Activated naive CD8-positive, alpha-beta T cell treated with anti-CD3 and anti-CD28 coated beads, Interleukin-2, amount 10 ng/mL, durations not matched to agents 7 days and 5 days (primary cell): ENCODE measurements at regions not wholly inside any gene's neighbourhood (a gene's known extent, or its start where the extent isn't known, plus 50 kb on each side); places are given as distances from the start of the nearest gene placed in this dataset.

Experiments
- ATAC-seq: fragments of 150-1000 bp; cut with Tn5 transposase; one replicate; pipeline ENCODE4 v1.10.0; 2021; ENCODE audit warnings: low read depth, moderate library complexity
- POLR2A ChIA-PET: fragments of 350-600 bp; sonication (Branson Sonifier 250); formaldehyde crosslinking; loops from one replicate; lab custom pipeline; 2021; ENCODE audit warnings: antibody characterized with exemption; lab: Charles Lee
- DNase-seq: peaks from one replicate; pipeline ENCODE4 v3.0.0; 2021
- H3K27ac Mint-ChIP-seq: one replicate; pipeline ENCODE4 v1.8.0; 2022; ENCODE audit warnings: mild to moderate bottlenecking, mixed read lengths
- H3K27me3 Mint-ChIP-seq: one replicate; pipeline ENCODE4 v1.8.0; 2022; ENCODE audit warnings: mild to moderate bottlenecking, moderate library complexity, mixed read lengths
- H3K36me3 Mint-ChIP-seq: one replicate; pipeline ENCODE4 v1.8.0; 2021; ENCODE audit warnings: mild to moderate bottlenecking, mixed read lengths
- H3K4me1 Mint-ChIP-seq: one replicate; pipeline ENCODE4 v1.8.0; 2021; ENCODE audit warnings: mixed read lengths
- H3K4me3 Mint-ChIP-seq: one replicate; pipeline ENCODE4 v1.8.0; 2022; ENCODE audit warnings: mild to moderate bottlenecking, moderate library complexity, mixed read lengths
- H3K9me3 Mint-ChIP-seq: one replicate; pipeline ENCODE4 v1.8.0; 2021; ENCODE audit warnings: mixed read lengths

DNA sequence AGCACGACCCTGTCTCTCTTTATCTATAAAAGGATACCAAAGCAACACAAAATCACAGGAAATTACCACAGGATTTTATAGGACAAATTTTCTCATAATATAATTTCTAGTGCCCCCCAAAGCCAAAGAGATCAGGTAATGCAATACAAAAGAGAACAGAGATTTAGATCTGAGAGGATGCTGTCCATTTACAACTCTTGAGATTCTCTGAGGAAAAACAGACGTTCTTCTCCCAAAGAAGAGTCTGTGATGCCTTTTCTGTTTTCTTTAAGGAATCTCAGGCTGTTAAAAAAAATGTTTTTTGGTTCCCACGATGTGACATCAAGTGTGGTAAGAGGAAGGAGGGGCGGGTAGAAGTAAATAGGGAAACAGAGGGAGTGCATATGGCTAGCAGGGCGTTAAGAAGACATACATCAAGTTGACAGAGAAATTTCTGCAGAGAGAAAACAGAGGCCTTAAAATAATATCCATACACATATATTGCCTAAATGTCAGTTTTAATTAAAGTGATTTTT lies 274.7 kb downstream of the YTHDC2 start:
- H3K27ac Mint-ChIP-seq: no peak overlapping the region
- no peaks in the 10 kb centered on the region for H3K4me1 Mint-ChIP-seq
- H3K36me3 Mint-ChIP-seq: no peaks in the 10 kb centered on the region
- peaks cover 1% of the 10 kb centered on the region for H3K27me3 Mint-ChIP-seq
- POLR2A ChIA-PET: no interaction called here
- ATAC-seq: no peak
- no peak overlapping the region for H3K4me3 Mint-ChIP-seq
- no peak for DNase-seq
- H3K9me3 Mint-ChIP-seq: peaks cover 2% of the 10 kb centered on the region

DNA sequence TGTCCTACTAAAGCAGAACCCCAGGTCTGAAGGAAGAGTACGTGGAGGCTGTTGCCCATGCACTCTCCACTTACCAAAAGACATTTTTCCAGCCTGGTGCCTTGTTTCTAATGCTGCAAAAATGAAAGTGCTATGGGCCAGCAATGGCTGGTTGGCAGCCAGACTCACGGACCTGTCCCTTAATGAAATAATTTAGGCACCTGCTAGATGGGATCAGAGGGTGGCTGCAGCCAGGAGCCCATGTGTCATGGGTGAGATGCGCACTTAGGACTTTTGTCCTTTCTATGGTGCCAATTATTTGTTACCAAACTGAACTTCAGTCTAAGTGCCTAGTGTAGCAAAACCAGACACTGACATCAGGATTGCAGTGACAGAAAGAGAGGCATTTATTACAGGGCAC lies 276.3 kb downstream of the YTHDC2 start:
- Mint-ChIP-seq H3K4me3 (no peak overlapping the region), H3K27ac (no peak overlapping the region), H3K27me3 (peaks cover 1% of the 10 kb centered on the region), H3K9me3 (peaks cover 2% of the 10 kb centered on the region), H3K36me3 (no peaks in the 10 kb centered on the region), H3K4me1 (no peaks in the 10 kb centered on the region)
- DNase-seq (no peak), ATAC-seq (no peak)
- POLR2A ChIA-PET: no interaction called here

DNA sequence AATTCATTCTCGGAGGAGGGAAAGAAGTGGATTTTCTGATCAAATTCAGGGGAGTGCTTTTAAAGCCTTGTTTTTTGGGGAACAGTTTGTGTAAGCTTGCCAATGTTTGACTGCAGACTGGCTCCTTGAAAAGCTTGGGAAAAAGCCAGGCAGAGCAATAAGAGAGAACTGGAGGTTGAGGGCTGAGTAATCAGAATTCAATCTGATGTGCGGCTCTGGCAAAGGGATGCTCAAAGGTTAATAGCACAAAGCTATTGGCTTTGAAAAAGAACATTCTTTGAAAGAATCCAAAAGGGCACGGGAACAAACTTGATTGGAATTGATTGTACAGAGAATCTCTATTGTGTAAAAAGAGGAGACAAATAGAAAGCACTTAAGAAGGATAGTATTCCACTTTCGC lies 279.3 kb downstream of the YTHDC2 start:
- no peaks in the 10 kb centered on the region for H3K36me3 Mint-ChIP-seq
- ATAC-seq: no peak
- no peak for DNase-seq
- H3K9me3 Mint-ChIP-seq: peaks cover 2% of the 10 kb centered on the region
- H3K27ac Mint-ChIP-seq: no peak overlapping the region
- POLR2A ChIA-PET: no interaction called here
- no peak overlapping the region for H3K4me3 Mint-ChIP-seq
- H3K27me3 Mint-ChIP-seq: peaks cover 1% of the 10 kb centered on the region
- no peaks in the 10 kb centered on the region for H3K4me1 Mint-ChIP-seq

DNA sequence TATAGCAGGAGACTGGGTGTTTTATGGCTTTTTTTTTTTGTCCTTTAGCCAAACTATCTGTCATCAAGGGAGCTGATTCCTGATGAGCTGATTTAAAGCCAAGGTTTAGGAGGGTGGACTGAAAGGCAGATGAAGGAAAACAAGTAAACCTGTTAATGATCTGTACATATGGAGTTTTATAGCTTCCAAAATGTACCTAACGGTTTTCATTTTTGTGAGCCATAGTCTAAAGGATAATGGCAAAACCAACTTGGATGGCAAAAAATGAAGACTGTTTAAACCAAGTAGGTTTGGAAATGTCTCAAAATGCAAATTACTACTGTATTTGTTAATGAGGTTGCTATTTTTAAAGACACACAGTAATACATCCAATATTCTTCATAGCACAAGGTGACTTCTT lies 281.5 kb downstream of the YTHDC2 start:
- Mint-ChIP-seq H3K4me1 (no peaks in the 10 kb centered on the region), H3K27ac (no peak overlapping the region), H3K27me3 (peaks cover 1% of the 10 kb centered on the region), H3K36me3 (no peaks in the 10 kb centered on the region), H3K4me3 (no peak overlapping the region), H3K9me3 (peaks cover 2% of the 10 kb centered on the region)
- POLR2A ChIA-PET: no interaction called here
- DNase-seq: no peak
- ATAC-seq: no peak

DNA sequence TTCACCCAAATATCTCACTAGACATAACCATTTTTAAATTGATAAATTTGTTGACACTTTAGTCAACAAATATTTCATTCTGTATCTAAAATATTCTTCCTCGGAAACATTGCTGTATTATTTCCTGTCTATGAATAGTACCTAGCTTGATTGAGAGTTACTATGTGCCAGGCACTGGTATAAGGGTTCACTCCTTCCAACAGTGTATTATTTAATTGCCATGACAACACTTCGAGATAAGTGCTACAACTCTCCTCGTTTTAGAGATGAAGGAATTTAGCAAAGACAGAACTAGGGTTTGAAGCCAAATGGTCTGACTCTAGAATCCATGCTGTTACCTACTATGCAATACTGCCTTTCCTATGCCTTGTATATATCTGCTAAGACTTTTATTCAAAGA lies 287.2 kb downstream of the YTHDC2 start:
- Mint-ChIP-seq H3K36me3 (no peaks in the 10 kb centered on the region), H3K4me1 (no peaks in the 10 kb centered on the region), H3K4me3 (no peak overlapping the region), H3K9me3 (peaks cover 1% of the 10 kb centered on the region), H3K27me3 (no peaks in the 10 kb centered on the region), H3K27ac (no peak overlapping the region)
- POLR2A ChIA-PET: no interaction called here
- DNase-seq (no peak), ATAC-seq (no peak)

DNA sequence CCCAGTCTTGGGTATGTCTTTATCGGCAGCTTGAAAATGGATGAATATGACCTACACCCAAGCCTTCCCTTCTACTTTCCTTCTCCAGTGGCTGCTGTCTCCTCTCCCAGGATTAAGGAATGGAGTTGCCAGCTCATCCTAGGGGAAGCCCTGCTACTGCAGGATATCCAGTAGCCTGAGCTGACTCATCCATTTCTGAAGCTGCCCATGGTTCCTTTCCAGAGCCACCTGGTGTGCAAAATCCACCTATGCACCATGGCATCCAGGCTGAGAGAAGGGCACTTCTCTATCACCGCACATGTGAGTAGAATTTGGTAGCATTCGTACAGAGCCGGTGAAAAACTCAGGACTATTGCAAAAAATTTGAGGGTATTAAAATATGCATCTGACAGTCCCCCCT lies 290.8 kb downstream of the YTHDC2 start:
- POLR2A ChIA-PET: no interaction called here
- no peaks in the 10 kb centered on the region for H3K4me1 Mint-ChIP-seq
- H3K27me3 Mint-ChIP-seq: no peaks in the 10 kb centered on the region

DNA sequence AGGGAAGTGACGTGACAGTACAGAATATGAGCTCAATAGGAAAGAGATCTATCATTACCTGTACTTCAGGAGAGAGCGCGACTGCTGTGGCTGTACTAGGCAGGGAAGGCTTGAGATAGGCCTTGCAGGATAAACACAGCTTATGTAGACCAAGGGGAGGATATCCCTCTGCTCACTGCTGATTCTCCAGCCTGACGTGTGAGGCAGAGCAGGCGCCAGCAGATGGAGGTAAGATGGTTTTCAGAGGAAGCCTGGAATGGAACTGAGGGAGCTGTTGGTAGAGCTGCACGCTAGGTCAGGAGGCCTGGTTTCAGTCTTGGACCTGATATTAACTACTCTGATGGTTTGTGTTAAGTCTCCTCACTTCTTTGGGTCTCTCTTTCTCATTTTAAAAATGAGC lies 291.4 kb downstream of the YTHDC2 start:
- ATAC-seq (no peak), DNase-seq (no peak)
- POLR2A ChIA-PET: no interaction called here
- no peak overlapping the region for H3K27ac Mint-ChIP-seq
- H3K27me3 Mint-ChIP-seq: no peaks in the 10 kb centered on the region
- no peak overlapping the region for H3K4me3 Mint-ChIP-seq
- H3K4me1 Mint-ChIP-seq: no peaks in the 10 kb centered on the region
- no peaks in the 10 kb centered on the region for H3K36me3 Mint-ChIP-seq
- H3K9me3 Mint-ChIP-seq: peaks cover 1% of the 10 kb centered on the region

More for the DNA sequence above, 290.8 kb downstream of the YTHDC2 start:
- DNase-seq (no peak), ATAC-seq (no peak)
- peaks cover 1% of the 10 kb centered on the region for H3K9me3 Mint-ChIP-seq
- no peak overlapping the region for H3K4me3 Mint-ChIP-seq
- H3K27ac Mint-ChIP-seq: no peak overlapping the region
- no peaks in the 10 kb centered on the region for H3K36me3 Mint-ChIP-seq

DNA sequence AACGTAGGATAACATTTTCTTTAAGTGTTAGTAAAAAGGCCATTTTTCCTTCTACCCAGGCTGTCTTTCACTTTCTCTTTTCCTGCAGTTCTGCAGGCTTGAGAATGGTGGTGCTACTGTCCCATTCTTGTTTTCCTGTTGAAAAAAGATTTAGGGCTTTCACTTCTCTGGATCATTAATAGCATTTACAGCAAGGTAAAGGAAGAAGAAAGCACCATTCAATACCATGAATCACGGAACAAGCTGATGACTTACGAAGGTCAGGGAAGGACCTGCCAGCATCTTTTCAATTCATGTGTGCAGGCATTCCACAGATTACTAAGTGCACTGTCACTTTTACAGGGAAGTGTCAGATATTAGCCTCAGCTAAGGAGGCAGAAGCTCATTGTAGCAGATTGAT lies 292.8 kb downstream of the YTHDC2 start:
- Mint-ChIP-seq H3K9me3 (peaks cover 1% of the 10 kb centered on the region), H3K4me3 (no peak overlapping the region), H3K4me1 (no peaks in the 10 kb centered on the region), H3K36me3 (no peaks in the 10 kb centered on the region), H3K27me3 (no peaks in the 10 kb centered on the region), H3K27ac (no peak overlapping the region)
- POLR2A ChIA-PET: no interaction called here
- ATAC-seq (no peak), DNase-seq (no peak)

DNA sequence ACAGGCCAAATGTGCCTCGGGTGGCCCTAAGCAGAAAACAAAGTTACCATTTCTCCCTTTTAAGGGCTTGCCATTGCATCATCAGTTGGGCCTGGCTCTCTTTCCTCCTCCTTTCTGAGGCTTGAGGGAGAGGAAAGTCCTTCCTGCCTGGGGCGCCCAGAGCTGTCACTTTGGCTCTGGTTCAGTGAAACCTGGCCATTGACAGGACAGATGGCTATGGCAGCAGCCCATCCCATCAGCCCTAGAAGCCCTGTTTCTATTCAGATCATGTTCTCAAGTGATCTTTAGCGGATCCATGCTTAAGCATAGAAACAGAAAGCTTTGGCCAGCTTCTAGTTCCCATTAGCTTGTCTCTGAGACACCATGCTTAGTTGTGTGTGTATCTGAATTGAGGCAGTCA lies 293.4 kb downstream of the YTHDC2 start:
- H3K9me3 Mint-ChIP-seq: peaks cover 1% of the 10 kb centered on the region
- H3K27ac Mint-ChIP-seq: no peak overlapping the region
- H3K4me1 Mint-ChIP-seq: no peaks in the 10 kb centered on the region
- DNase-seq (no peak), ATAC-seq (no peak)
- no peak overlapping the region for H3K4me3 Mint-ChIP-seq
- no peaks in the 10 kb centered on the region for H3K36me3 Mint-ChIP-seq
- POLR2A ChIA-PET: no interaction called here
- H3K27me3 Mint-ChIP-seq: no peaks in the 10 kb centered on the region

DNA sequence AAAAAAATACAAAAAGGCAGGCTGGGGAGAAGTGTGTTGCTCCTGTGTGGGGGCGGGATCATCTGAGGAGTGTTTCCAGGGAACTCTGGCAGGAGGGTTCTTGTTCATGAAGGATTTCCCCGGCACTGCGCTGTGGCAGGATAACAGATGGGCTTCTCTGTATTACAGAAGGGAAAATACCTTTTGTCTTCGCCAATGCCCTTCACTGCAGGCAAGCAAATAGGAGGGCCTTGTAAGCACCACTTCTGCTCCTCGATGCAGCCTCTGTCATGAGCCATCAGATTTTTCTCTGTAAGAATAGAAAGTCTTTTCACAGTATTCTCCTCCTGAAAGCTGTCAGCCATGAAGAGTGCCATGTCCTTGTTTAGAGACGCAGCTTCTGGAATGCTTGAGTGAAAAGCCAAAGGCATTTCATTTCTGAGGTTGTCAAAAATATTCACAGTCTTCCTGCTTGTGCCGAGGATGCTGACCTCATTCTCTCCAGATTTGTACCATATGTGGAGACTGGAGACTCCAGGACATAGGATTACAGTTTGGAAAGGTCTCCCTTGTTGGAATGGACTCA lies 294.0 kb downstream of the YTHDC2 start:
- DNase-seq (no peak), ATAC-seq (no peak)
- H3K4me1 Mint-ChIP-seq: no peaks in the 10 kb centered on the region
- no peaks in the 10 kb centered on the region for H3K36me3 Mint-ChIP-seq
- H3K4me3 Mint-ChIP-seq: no peak overlapping the region
- H3K27me3 Mint-ChIP-seq: no peaks in the 10 kb centered on the region
- POLR2A ChIA-PET: no interaction called here
- peaks cover 1% of the 10 kb centered on the region for H3K9me3 Mint-ChIP-seq
- H3K27ac Mint-ChIP-seq: no peak overlapping the region

DNA sequence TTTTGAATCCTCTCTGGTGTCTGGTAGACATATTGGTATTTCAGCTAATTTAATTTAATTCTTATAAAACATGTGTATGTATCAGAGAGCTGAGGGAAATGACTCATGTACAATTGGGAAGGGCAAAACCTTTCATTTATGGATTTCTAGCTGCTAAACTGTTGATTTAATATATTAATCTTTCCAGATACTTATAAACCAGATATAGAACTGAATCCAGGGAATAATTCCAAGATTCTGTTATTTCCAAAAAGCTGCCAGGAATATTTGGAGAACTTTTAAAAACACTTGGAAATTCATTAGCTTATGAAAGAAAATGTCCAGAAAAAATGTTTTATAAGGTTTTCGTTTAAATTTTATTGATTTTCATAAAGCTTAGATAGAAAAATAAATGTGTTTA lies 295.5 kb downstream of the YTHDC2 start:
- H3K27me3 Mint-ChIP-seq: no peaks in the 10 kb centered on the region
- no peak overlapping the region for H3K4me3 Mint-ChIP-seq
- DNase-seq: no peak
- no peaks in the 10 kb centered on the region for H3K4me1 Mint-ChIP-seq
- H3K27ac Mint-ChIP-seq: no peak overlapping the region
- POLR2A ChIA-PET: no interaction called here
- no peak for ATAC-seq
- peaks cover 1% of the 10 kb centered on the region for H3K9me3 Mint-ChIP-seq
- no peaks in the 10 kb centered on the region for H3K36me3 Mint-ChIP-seq

DNA sequence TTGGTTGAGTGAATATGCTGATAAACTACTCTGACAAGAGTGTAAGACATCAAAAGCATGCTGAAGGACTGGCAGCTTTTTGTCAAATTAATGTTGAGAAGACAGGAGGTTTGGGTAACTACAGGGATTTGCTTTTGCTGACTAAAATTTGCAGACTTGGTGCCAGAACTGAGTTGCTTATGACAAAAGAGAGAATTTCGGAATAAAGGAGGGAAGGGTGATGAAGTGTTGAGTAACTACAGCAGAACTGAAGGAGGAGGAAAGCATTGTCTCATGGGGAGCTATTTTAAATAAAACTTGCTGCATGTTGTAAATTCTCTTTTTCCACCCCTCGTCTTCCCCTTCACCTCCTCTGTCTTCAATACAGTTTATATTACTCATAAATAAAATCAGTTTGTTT lies 296.1 kb downstream of the YTHDC2 start:
- no peak overlapping the region for H3K27ac Mint-ChIP-seq
- no peak for DNase-seq
- POLR2A ChIA-PET: no interaction called here
- no peak overlapping the region for H3K4me3 Mint-ChIP-seq
- no peaks in the 10 kb centered on the region for H3K36me3 Mint-ChIP-seq
- no peaks in the 10 kb centered on the region for H3K27me3 Mint-ChIP-seq
- no peaks in the 10 kb centered on the region for H3K9me3 Mint-ChIP-seq
- no peak for ATAC-seq
- no peaks in the 10 kb centered on the region for H3K4me1 Mint-ChIP-seq

DNA sequence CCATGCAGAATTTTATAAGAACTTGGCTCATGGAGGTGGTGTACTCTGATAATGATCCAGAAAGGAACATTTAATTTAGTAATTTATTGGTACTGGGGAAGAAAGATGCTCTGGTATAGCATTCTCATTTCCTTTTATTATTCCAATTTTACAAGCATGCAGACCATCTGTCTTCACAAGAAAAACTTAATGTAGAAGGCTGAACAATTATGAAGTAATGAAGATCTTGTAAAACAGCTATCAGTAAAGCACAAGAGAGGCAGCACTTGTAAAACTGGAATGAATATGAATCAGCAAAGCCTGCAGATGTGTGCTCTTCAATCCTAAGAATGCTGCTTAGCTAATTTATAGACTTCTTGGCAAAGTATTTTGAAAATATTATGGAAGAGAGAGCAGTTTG lies 300.0 kb downstream of the YTHDC2 start:
- POLR2A ChIA-PET: no interaction called here
- peaks cover 1% of the 10 kb centered on the region for H3K9me3 Mint-ChIP-seq

DNA sequence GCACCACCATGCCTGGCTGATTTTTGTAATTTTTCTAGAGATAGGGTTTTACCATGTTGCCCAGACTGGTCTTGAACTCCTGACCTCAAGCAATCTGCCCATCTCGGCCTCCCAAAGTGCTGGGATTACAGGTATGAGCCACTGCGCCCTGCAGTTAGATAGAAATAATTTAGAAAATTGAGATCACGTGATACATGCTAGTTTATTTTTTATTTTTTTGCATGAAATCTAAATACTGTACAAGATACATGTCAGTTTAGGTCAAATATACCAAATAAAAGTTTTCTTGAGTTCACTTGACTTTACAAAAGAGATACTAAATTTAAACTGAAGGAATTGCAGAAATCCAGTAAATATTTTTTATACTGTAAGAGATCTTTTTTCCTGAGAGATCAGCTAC lies 304.2 kb downstream of the YTHDC2 start:
- Mint-ChIP-seq H3K27ac (no peak overlapping the region), H3K4me1 (no peaks in the 10 kb centered on the region), H3K4me3 (no peak overlapping the region), H3K36me3 (no peaks in the 10 kb centered on the region), H3K27me3 (peaks cover 2% of the 10 kb centered on the region), H3K9me3 (peaks cover 4% of the 10 kb centered on the region)
- POLR2A ChIA-PET: no interaction called here
- no peak for DNase-seq
- ATAC-seq: no peak

More for the DNA sequence above, 300.0 kb downstream of the YTHDC2 start:
- no peaks in the 10 kb centered on the region for H3K36me3 Mint-ChIP-seq
- H3K27ac Mint-ChIP-seq: no peak overlapping the region
- H3K27me3 Mint-ChIP-seq: peaks cover 2% of the 10 kb centered on the region
- H3K4me1 Mint-ChIP-seq: no peaks in the 10 kb centered on the region
- no peak for ATAC-seq
- no peak overlapping the region for H3K4me3 Mint-ChIP-seq
- no peak for DNase-seq

DNA sequence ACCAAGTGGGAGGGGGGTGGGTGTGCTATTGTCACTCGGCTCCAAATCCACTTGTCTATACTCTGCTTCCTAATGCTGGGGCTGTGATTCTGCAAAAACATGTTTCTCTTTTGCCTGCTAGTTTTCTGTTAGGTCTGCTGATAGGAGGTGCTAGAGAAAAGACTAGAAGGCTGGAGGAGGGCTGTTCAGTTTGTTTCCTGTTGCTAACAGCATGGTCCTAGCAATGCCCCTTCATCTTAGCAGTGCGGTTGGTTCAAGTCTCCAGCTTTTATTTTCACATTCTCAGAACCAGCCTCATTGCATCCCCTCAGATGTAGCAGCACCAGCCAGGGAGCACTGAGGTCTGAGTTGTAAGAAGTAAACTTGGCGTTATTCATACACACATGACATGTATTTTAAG lies 310.2 kb downstream of the YTHDC2 start:
- peaks cover 4% of the 10 kb centered on the region for H3K9me3 Mint-ChIP-seq
- POLR2A ChIA-PET: no interaction called here

More for the DNA sequence above, 310.2 kb downstream of the YTHDC2 start:
- ATAC-seq: no peak
- H3K4me3 Mint-ChIP-seq: no peak overlapping the region
- no peaks in the 10 kb centered on the region for H3K27me3 Mint-ChIP-seq
- no peaks in the 10 kb centered on the region for H3K36me3 Mint-ChIP-seq
- H3K4me1 Mint-ChIP-seq: no peaks in the 10 kb centered on the region
- H3K27ac Mint-ChIP-seq: no peak overlapping the region
- no peak for DNase-seq
